SU-DHL-6 (cell line): ENCODE measurements at regions not wholly inside any gene's neighbourhood (a gene's known extent, or its start where the extent isn't known, plus 50 kb on each side); places are given as distances from the start of the nearest gene placed in this dataset.

Source experiments
- H2AFZ ChIP-seq: fragments of 200-600 bp; sonication (generic); 2 replicates; pipeline ENCODE4 v1.6.1; 2014; ENCODE audit warnings: low read depth, mild to moderate bottlenecking, moderate library complexity, mixed read lengths, antibody characterized with exemption, low read length; ENCODE audit not compliant: severe bottlenecking
- H3F3A ChIP-seq: fragments of 200-600 bp; shearing (Covaris generic); 2 replicates; pipeline ENCODE4 v1.6.0; 2016; ENCODE audit warnings: antibody characterized with exemption, mild to moderate bottlenecking; ENCODE audit not compliant: insufficient read depth
- H3K27ac ChIP-seq: fragments of 200-600 bp; sonication (generic); 2 replicates; pipeline ENCODE4 v1.5.1; 2016; ENCODE audit warnings: low read depth, mild to moderate bottlenecking, low read length, moderate library complexity, mixed read lengths
- H3K27me3 ChIP-seq: fragments of 200-600 bp; sonication (generic), shearing (Covaris generic); 2 replicates; pipeline ENCODE4 v1.6.0; 2014; ENCODE audit warnings: mild to moderate bottlenecking, low read length
- H3K36me3 ChIP-seq: fragments of 200-600 bp; sonication (generic); 2 replicates; pipeline ENCODE4 v1.6.1; 2014; ENCODE audit warnings: mild to moderate bottlenecking, low read length, mixed read lengths
- H3K4me2 ChIP-seq: fragments of 300-600, 200-600 bp; shearing (Covaris generic), sonication (generic); 2 replicates; pipeline ENCODE4 v1.6.0; 2014; ENCODE audit warnings: low read length, low read depth, mild to moderate bottlenecking; ENCODE audit not compliant: poor library complexity, severe bottlenecking
- H3K4me3 ChIP-seq: fragments of 200-600 bp; sonication (generic); 2 replicates; pipeline ENCODE4 v1.5.1; 2014; ENCODE audit warnings: antibody characterized with exemption, low read length, mild to moderate bottlenecking, mixed read lengths; ENCODE audit not compliant: insufficient read depth, poor library complexity, severe bottlenecking
- H3K79me2 ChIP-seq: fragments of 200-600 bp; sonication (generic); 2 replicates; pipeline ENCODE4 v1.6.1; 2014; ENCODE audit warnings: mild to moderate bottlenecking, low read length, moderate library complexity; ENCODE audit not compliant: insufficient read depth
- H3K9ac ChIP-seq: fragments of 200-600 bp; sonication (generic); 2 replicates; pipeline ENCODE4 v1.7.0; 2014; ENCODE audit warnings: mild to moderate bottlenecking, low read length
- H3K9me2 ChIP-seq: fragments of 200-600 bp; sonication (generic); replicated peaks from 2 replicates; pipeline ENCODE4 v1.6.1; 2014; ENCODE audit warnings: low read length; ENCODE audit not compliant: insufficient read depth
- H3K9me3 ChIP-seq: fragments of 200-600 bp; sonication (generic); 2 replicates; pipeline ENCODE4 v1.6.1; 2014; ENCODE audit warnings: low read length, mixed read lengths; ENCODE audit not compliant: insufficient read depth
- H4K20me1 ChIP-seq: fragments of 200-600 bp; sonication (generic); 2 replicates; pipeline ENCODE4 v1.6.1; 2014; ENCODE audit warnings: low read depth, mild to moderate bottlenecking, antibody characterized with exemption, low read length, moderate library complexity, mixed read lengths
- EZH2phosphoT487 ChIP-seq: fragments of 200-600 bp; sonication (generic), shearing (Covaris generic); conservative IDR thresholded peaks from 2 replicates; pipeline ENCODE4 v1.6.1; 2018; ENCODE audit warnings: mild to moderate bottlenecking, antibody characterized with exemption, low read length, moderate library complexity, mixed read lengths
- TF ChIP-seq, protein P1 (sequence below): fragments of 200-600 bp; sonication (generic); IDR thresholded peaks from one replicate; pipeline ENCODE4 v1.5.1; 2017; ENCODE audit warnings: antibody characterized with exemption, mild to moderate bottlenecking, low read length, moderate library complexity; ENCODE audit not compliant: insufficient read depth, poor library complexity, severe bottlenecking

DNA sequence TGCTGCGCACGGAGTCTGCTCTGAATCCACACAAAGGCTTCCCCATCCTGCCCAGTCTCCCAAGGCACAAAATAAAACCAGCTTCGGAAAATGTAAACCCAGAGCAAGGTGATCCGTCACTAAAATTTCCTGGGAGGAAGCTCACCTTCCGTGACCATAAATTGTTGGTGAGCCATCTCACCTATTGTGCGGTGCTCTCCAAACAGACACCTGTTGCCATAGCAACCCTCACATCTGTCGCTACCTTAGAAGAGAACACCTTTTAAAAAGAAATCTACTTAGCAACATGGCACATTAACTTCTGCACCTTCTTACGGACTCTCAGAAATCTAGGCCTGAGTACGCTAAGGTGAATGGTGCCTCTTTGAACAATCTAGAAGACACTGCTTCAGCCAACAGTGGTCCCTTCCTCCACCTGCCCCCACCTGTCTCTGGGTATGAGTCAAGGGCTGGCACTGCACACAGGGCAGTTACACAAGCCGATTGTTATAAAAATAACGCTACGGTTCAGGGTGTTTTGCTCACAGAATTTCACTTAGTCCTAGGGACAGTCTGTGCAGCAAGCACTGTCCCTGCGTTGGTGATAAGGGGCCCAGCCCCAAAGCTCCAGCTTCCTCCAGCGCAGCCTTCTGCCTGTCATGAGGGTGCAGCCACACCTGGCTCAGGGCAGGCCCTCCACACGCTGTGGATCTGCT, 114.9 kb upstream of the ID2 start:
- Histone ChIP-seq H3K9me2 (no peaks in the 10 kb centered on the region), H3K4me3 (no peak overlapping the region), H3K36me3 (no peaks in the 10 kb centered on the region), H3K9ac (no peak overlapping the region), H3K9me3 (0 out of 2 replicates have a peak, but pooled peaks cover 6% of the 10 kb centered on the region), H3K27me3 (no peaks in the 10 kb centered on the region), H3F3A (no peaks in the 10 kb centered on the region), H3K27ac (no peak overlapping the region), H2AFZ (no peak overlapping the region), H3K4me2 (no peak overlapping the region), H4K20me1 (no peaks in the 10 kb centered on the region), H3K79me2 (no peaks in the 10 kb centered on the region)
- no peak for TF ChIP-seq EZH2phosphoT487
- TF ChIP-seq, protein P1, sequence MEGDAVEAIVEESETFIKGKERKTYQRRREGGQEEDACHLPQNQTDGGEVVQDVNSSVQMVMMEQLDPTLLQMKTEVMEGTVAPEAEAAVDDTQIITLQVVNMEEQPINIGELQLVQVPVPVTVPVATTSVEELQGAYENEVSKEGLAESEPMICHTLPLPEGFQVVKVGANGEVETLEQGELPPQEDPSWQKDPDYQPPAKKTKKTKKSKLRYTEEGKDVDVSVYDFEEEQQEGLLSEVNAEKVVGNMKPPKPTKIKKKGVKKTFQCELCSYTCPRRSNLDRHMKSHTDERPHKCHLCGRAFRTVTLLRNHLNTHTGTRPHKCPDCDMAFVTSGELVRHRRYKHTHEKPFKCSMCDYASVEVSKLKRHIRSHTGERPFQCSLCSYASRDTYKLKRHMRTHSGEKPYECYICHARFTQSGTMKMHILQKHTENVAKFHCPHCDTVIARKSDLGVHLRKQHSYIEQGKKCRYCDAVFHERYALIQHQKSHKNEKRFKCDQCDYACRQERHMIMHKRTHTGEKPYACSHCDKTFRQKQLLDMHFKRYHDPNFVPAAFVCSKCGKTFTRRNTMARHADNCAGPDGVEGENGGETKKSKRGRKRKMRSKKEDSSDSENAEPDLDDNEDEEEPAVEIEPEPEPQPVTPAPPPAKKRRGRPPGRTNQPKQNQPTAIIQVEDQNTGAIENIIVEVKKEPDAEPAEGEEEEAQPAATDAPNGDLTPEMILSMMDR: no peak

DNA sequence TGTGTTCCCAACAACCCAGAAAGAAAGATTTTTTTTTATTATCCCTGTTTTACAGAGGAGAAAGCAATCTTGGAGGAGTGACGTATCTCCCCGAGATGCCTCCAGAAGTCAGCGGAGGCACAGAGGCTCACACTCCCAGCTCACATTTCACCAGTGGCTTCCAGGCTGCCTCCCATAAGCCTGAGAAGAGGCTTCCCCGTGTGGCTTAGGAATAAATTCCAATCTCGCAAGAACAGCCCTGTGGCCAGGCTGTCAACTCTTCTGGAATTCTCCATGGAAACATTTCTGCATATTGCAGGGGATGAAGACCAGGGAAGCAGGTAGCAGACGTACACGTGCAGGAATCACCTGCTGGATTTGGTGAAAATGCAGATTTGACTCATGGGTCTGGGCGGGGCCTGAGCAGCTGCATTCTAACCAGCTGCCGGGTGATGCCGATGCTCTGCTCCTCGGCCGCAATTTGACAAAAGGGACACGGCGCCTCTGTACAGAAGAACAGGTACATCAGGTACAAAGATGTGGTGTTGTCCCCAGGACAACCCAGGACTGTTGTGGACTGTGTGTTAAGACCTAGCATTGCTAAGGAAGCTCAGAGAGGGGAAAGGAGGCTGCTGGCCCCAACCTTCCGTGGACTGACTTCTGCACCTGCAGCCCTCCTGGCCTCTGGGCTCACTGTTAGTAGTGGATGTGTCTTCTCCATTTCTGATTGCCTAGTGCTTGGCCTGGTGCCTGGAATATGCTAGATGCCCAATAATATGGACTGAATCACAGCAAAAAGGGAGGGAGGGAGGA, 114.2 kb upstream of the ID2 start:
- H3K9ac ChIP-seq: no peak overlapping the region
- H3K27ac ChIP-seq: no peak overlapping the region
- peaks cover 5% of the 10 kb centered on the region; the same call in 1 of the 2 replicates for H3F3A ChIP-seq
- no peaks in the 10 kb centered on the region for H3K36me3 ChIP-seq
- H2AFZ ChIP-seq: no peak overlapping the region
- H3K9me3 ChIP-seq: no peaks in the 10 kb centered on the region
- H3K79me2 ChIP-seq: no peaks in the 10 kb centered on the region
- no peaks in the 10 kb centered on the region for H3K27me3 ChIP-seq
- no peaks in the 10 kb centered on the region for H3K9me2 ChIP-seq
- no peak overlapping the region for H3K4me3 ChIP-seq
- no peaks in the 10 kb centered on the region for H4K20me1 ChIP-seq
- TF ChIP-seq, protein P1: no peak
- no peak for TF ChIP-seq EZH2phosphoT487
- no peak overlapping the region for H3K4me2 ChIP-seq

DNA sequence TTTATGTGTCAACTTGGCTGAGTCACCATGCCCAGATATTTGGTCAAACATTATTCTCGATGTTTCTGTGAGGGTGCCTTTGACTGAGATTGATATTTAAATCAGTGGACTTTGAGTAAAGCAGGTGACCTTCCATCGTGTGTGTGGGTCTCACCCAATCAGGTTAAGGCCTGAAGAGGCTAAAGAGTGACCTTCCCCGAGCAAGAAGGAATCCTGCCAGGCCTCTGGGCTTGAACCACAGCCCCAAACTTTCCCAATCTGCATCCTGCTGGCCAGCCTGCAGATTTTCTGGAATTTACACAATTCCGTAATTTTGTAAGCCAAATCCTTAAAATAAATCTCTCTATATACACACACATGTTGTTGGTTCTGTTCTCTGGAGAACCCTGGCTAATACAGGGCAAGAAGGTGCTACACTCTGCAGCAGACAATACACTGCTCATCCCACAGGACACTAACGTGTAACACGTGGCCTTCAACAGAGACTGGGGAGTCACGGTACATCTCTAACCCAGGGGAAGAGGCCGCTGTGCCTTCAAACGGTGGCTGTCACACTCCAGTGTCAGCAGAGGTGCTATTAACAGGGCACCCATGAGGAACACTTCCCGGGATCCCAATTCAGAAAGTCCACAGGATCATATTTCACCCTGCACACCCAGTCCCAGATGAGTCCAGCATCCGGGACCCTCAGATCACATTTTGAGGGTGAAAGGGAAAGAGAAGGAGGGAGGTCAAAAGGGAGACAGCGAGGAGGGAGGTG, 113.1 kb upstream of the ID2 start:
- TF ChIP-seq EZH2phosphoT487: no peak
- TF ChIP-seq, protein P1: no peak
- no peaks in the 10 kb centered on the region for H3K36me3 ChIP-seq
- no peaks in the 10 kb centered on the region for H3K27me3 ChIP-seq
- H3K9me2 ChIP-seq: no peaks in the 10 kb centered on the region
- no peaks in the 10 kb centered on the region for H4K20me1 ChIP-seq
- H3K4me3 ChIP-seq: no peak overlapping the region
- H3K9ac ChIP-seq: no peak overlapping the region
- H3K27ac ChIP-seq: no peak overlapping the region
- no peaks in the 10 kb centered on the region for H3K9me3 ChIP-seq
- no peak overlapping the region for H3K4me2 ChIP-seq
- peaks cover 6% of the 10 kb centered on the region for H3F3A ChIP-seq
- no peak overlapping the region for H2AFZ ChIP-seq
- H3K79me2 ChIP-seq: no peaks in the 10 kb centered on the region
